Small intestine (tissue), 7 donors: ENCODE measurements at regions not wholly inside any gene's neighbourhood (a gene's known extent, or its start where the extent isn't known, plus 50 kb on each side); places are given as distances from the start of the nearest gene placed in this dataset.
"Not testable (repeated sequence)": the region's sequence is repeated elsewhere in the genome, so short reads cannot be mapped to it uniquely, and the experiment has no call there.

Experiments used
- DNase-seq, 2 donors: peaks; one replicate each; pipeline versions ENCODE4 v3.0.0 to v3.0.0-alpha.2; 2013
- FAIRE-seq: peaks from 2 replicates; lab custom pipeline; 2012; peaks lifted over from hg19 to GRCh38; lab: Jason Lieb, UNC
- H3K27ac ChIP-seq, 3 donors: one replicate each; pipeline ENCODE4 v1.5.1; 2013; ENCODE audit warnings: low read length in 2 of 3, mild to moderate bottlenecking in 2 of 3, control low read depth in 1 of 3, inconsistent platforms in 1 of 3, low read depth in 1 of 3, moderate library complexity in 1 of 3
- H3K27me3 ChIP-seq, 3 donors: one replicate each; pipeline ENCODE4 v1.6.1; 2013; ENCODE audit warnings: low read length in 3 of 3, inconsistent platforms in 1 of 3; ENCODE audit not compliant: control insufficient read depth in 3 of 3, insufficient read depth in 3 of 3
- H3K36me3 ChIP-seq, 3 donors: one replicate each; pipeline ENCODE4 v1.6.1; 2013; ENCODE audit warnings: low read length in 3 of 3, inconsistent platforms in 1 of 3, low read depth in 1 of 3, mild to moderate bottlenecking in 1 of 3, moderate library complexity in 1 of 3; ENCODE audit not compliant: control insufficient read depth in 3 of 3, insufficient read depth in 2 of 3
- H3K4me1 ChIP-seq, 3 donors: one replicate each; pipeline ENCODE4 v1.6.1; 2013; ENCODE audit warnings: low read length in 2 of 3, inconsistent platforms in 1 of 3, low read depth in 1 of 3, mild to moderate bottlenecking in 1 of 3, moderate library complexity in 1 of 3; ENCODE audit not compliant: control insufficient read depth in 3 of 3, insufficient read depth in 2 of 3
- H3K4me3 ChIP-seq, 3 donors: one replicate each; pipeline ENCODE4 v1.5.1; 2013; ENCODE audit warnings: low read length in 3 of 3, control low read depth in 1 of 3, inconsistent platforms in 1 of 3, low read depth in 1 of 3, mild to moderate bottlenecking in 1 of 3, moderate library complexity in 1 of 3
- H3K9me3 ChIP-seq, 2 donors: one replicate each; pipeline ENCODE4 v1.6.1; 2013; ENCODE audit warnings: low read depth in 1 of 2, low read length in 1 of 2; ENCODE audit not compliant: control insufficient read depth in 2 of 2, insufficient read depth in 1 of 2
- WGBS, 3 donors: extraction: QIAGEN DNeasy Blood & Tissue Kit; methylation state at CpG; one replicate each; pipeline ENCODE4 v1.1.7; 2013; 5-methylcytosine and 5-hydroxymethylcytosine counted together
- donor health status: healthy with polysubstance abuse.
- donor health status: control.
- donor health status: control.
- donor health status: Bipolar disorder and iron deficiency.
- donor health status: healthy.

GRCh38 chr11:38867338-38867737 lies 2269.3 kb upstream of the RAG2 start:
- 79 to 83% (median 80%) methylated on average over 3 of the region's 3 CpGs for WGBS, 3 donors
- no peak for FAIRE-seq
- no peak overlapping the region for H3K27ac ChIP-seq

GRCh38 chr11:38865922-38866321 lies 2267.9 kb upstream of the RAG2 start:
- Histone ChIP-seq H3K27ac (no peak overlapping the region), H3K36me3 (no peaks in the 10 kb centered on the region), H3K4me3 (no peak overlapping the region), H3K4me1 (no peaks in the 10 kb centered on the region), H3K9me3 (peaks cover 0 to 9% of the 10 kb centered on the region in 2 donors), H3K27me3 (no peaks in the 10 kb centered on the region)
- FAIRE-seq, result no peak
- DNase-seq, result no peak
- 65 to 79% (median 78%) methylated on average over 2 of the region's 2 CpGs for WGBS, 3 donors

More at GRCh38 chr11:38867338-38867737, 2269.3 kb upstream of the RAG2 start:
- no peak for DNase-seq
- Histone ChIP-seq H3K4me1 (no peaks in the 10 kb centered on the region), H3K36me3 (no peaks in the 10 kb centered on the region), H3K9me3 (peaks cover 0 to 9% of the 10 kb centered on the region in 2 donors), H3K27me3 (no peaks in the 10 kb centered on the region), H3K4me3 (no peak overlapping the region)

- 61 to 72% (median 68%) methylated on average over 2 of the region's 2 CpGs for WGBS, 3 donors
- Histone ChIP-seq H3K27me3 (no peaks in the 10 kb centered on the region), H3K4me1 (no peaks in the 10 kb centered on the region), H3K36me3 (no peaks in the 10 kb centered on the region), H3K9me3 (no peaks in the 10 kb centered on the region), H3K4me3 (no peak overlapping the region), H3K27ac (no peak overlapping the region)
- no peak for DNase-seq
- no peak for FAIRE-seq
Measured at GRCh38 chr11:38842991-38843390, 2245.0 kb upstream of the RAG2 start.

- no peak for FAIRE-seq
- DNase-seq, result no peak
- H3K27ac ChIP-seq, result no peak overlapping the region
- H3K27me3 ChIP-seq, result no peaks in the 10 kb centered on the region
- no peak overlapping the region for H3K4me3 ChIP-seq
- no peaks in the 10 kb centered on the region for H3K36me3 ChIP-seq
- no peaks in the 10 kb centered on the region for H3K4me1 ChIP-seq
- WGBS, 3 donors, result 73 to 75% (median 73%) methylated on average over 3 of the region's 3 CpGs
- no peaks in the 10 kb centered on the region for H3K9me3 ChIP-seq
Measured at GRCh38 chr11:38839071-38839470, 2241.0 kb upstream of the RAG2 start.

- no peak overlapping the region for H3K4me3 ChIP-seq
- no peak for FAIRE-seq
- WGBS, 3 donors, result 65 to 73% (median 73%) methylated on average over 4 of the region's 4 CpGs
Measured at GRCh38 chr11:38835966-38836365, 2237.9 kb upstream of the RAG2 start.

GRCh38 chr11:38824573-38824972 lies 2226.5 kb upstream of the RAG2 start:
- 63 to 75% (median 63%) methylated on average over 3 of the region's 3 CpGs for WGBS, 3 donors
- no peak for FAIRE-seq

More at GRCh38 chr11:38835966-38836365, 2237.9 kb upstream of the RAG2 start:
- H3K9me3 ChIP-seq, result no peaks in the 10 kb centered on the region
- H3K4me1 ChIP-seq, result no peaks in the 10 kb centered on the region
- no peaks in the 10 kb centered on the region for H3K36me3 ChIP-seq
- H3K27ac ChIP-seq, result no peak overlapping the region
- no peak for DNase-seq
- H3K27me3 ChIP-seq, result no peaks in the 10 kb centered on the region

GRCh38 chr11:38821786-38822185 lies 2223.8 kb upstream of the RAG2 start:
- 70 to 87% (median 81%) methylated on average over 7 to 9 of the region's 9 CpGs for WGBS, 3 donors
- not testable (repeated sequence) for FAIRE-seq, H3K27me3 ChIP-seq, DNase-seq, H3K4me3 ChIP-seq, H3K36me3 ChIP-seq, H3K9me3 ChIP-seq, H3K27ac ChIP-seq, H3K4me1 ChIP-seq

More at GRCh38 chr11:38824573-38824972, 2226.5 kb upstream of the RAG2 start:
- H3K36me3 ChIP-seq, result no peaks in the 10 kb centered on the region
- H3K27me3 ChIP-seq, result no peaks in the 10 kb centered on the region
- peaks cover 0 to 2% of the 10 kb centered on the region in 2 donors for H3K9me3 ChIP-seq
- no peak overlapping the region for H3K27ac ChIP-seq
- H3K4me3 ChIP-seq, result no peak overlapping the region
- peak in 1 of 2 donors; percentile 0 for DNase-seq
- no peaks in the 10 kb centered on the region for H3K4me1 ChIP-seq

- peaks cover 0 to 2% of the 10 kb centered on the region in 2 donors for H3K9me3 ChIP-seq
- H3K36me3 ChIP-seq, result no peaks in the 10 kb centered on the region
- no peaks in the 10 kb centered on the region for H3K27me3 ChIP-seq
- H3K4me3 ChIP-seq, result no peak overlapping the region
- DNase-seq, result no peak
- WGBS, 3 donors, result 74 to 83% (median 77%) methylated on average over 1 of the region's 1 CpG
- no peak for FAIRE-seq
- H3K27ac ChIP-seq, result no peak overlapping the region
- H3K4me1 ChIP-seq, result no peaks in the 10 kb centered on the region
Measured at GRCh38 chr11:38819981-38820380, 2221.9 kb upstream of the RAG2 start.

- H3K27me3 ChIP-seq, result no peaks in the 10 kb centered on the region
- H3K36me3 ChIP-seq, result no peaks in the 10 kb centered on the region
- no peak overlapping the region for H3K4me3 ChIP-seq
- H3K4me1 ChIP-seq, result no peaks in the 10 kb centered on the region
- DNase-seq (no peak), FAIRE-seq (no peak)
- no peak overlapping the region for H3K27ac ChIP-seq
- no peaks in the 10 kb centered on the region for H3K9me3 ChIP-seq
Measured at GRCh38 chr11:38818720-38819119, 2220.7 kb upstream of the RAG2 start.
